Thyroid gland (tissue), 4 donors: ENCODE measurements at regions not wholly inside any gene's neighbourhood (a gene's known extent, or its start where the extent isn't known, plus 50 kb on each side); places are given as distances from the start of the nearest gene placed in this dataset.

Experiments used
- CTCF ChIP-seq, 6 experiments: fragments of 200-600 bp in 3 of 6; fragments of 450-650 bp in 3 of 6; sonication (generic) in 3 of 6; IDR thresholded peaks; one replicate each; pipeline ENCODE4 v1.5.1; 2016 to 2019; ENCODE audit warnings: antibody characterized with exemption in 6 of 6, mild to moderate bottlenecking in 2 of 6, inconsistent platforms in 1 of 6, moderate library complexity in 1 of 6
- POLR2A ChIP-seq, 2 donors: fragments of 450-650 bp; IDR thresholded peaks; one replicate each; pipeline ENCODE4 v1.6.1; 2017; ENCODE audit warnings: antibody characterized with exemption in 2 of 2, mild to moderate bottlenecking in 2 of 2, moderate library complexity in 1 of 2

GRCh38 chr4:28555866-28556265, 1695.2 kb downstream of the STIM2 start:
- TF ChIP-seq CTCF (IDR thresholded peaks at IDR 0.05), result no peak
- TF ChIP-seq POLR2A (IDR thresholded peaks at IDR 0.05), result no peak
